IMR-90 (cell line): ENCODE measurements at regions not wholly inside any gene's neighbourhood (a gene's known extent, or its start where the extent isn't known, plus 50 kb on each side); places are given as distances from the start of the nearest gene placed in this dataset.
"Not testable (repeated sequence)": the region's sequence is repeated elsewhere in the genome, so short reads cannot be mapped to it uniquely, and the experiment has no call there.

ENCODE experiments used
- ATAC-seq: fragments of 200-7000 bp; cut with Tn5 transposase; 2 replicates; pipeline ENCODE4 v1.9.1; 2020; ENCODE audit warnings: low read depth, mild to moderate bottlenecking, moderate library complexity
- BruUV-seq: library from RNA; stranded (reverse); fragments of 400-500 nt; replicated peaks from 2 replicates; lab custom pipeline; 2021; lab: Mats Ljungman, UMichigan
- CTCF ChIA-PET: fragments of 300-600 bp; formaldehyde crosslinking; extraction: SDS; loops from one replicate; lab custom pipeline; 2021; ENCODE audit warnings: antibody characterized with exemption; lab: Yijun Ruan, JAX
- POLR2A ChIA-PET: fragments of 300-600 bp; sonication (Branson Sonifier 250); formaldehyde crosslinking; loops from one replicate; lab custom pipeline; 2022; ENCODE audit warnings: antibody characterized with exemption; ENCODE audit not compliant: unreplicated experiment; lab: Charles Lee
- DNase-seq: peaks from one replicate; pipeline ENCODE4 v3.0.0; 2013
- H2AFZ ChIP-seq: replicated peaks from 2 replicates; pipeline ENCODE3; 2013; ENCODE audit warnings: low read length, mild to moderate bottlenecking; ENCODE audit not compliant: poor library complexity
- H2AK5ac ChIP-seq: 2 replicates; pipeline ENCODE4 v1.6.1; 2013; ENCODE audit warnings: low read depth, low read length, inconsistent platforms
- H2AK9ac ChIP-seq: replicated peaks from 2 replicates; pipeline ENCODE3; 2013; ENCODE audit warnings: mild to moderate bottlenecking, low read depth, low read length, moderate library complexity; ENCODE audit not compliant: poor library complexity
- H2BK120ac ChIP-seq: 2 replicates; pipeline ENCODE4 v1.6.1; 2013; ENCODE audit warnings: low read depth, low read length, inconsistent platforms
- H2BK15ac ChIP-seq: 3 replicates; pipeline ENCODE4 v1.6.1; 2013; ENCODE audit warnings: low read depth, low read length, inconsistent platforms
- H2BK20ac ChIP-seq: 2 replicates; pipeline ENCODE4 v1.6.1; 2013; ENCODE audit warnings: low read depth, mild to moderate bottlenecking, inconsistent platforms, low read length, moderate library complexity
- H2BK5ac ChIP-seq: 2 replicates; pipeline ENCODE4 v1.6.1; 2013; ENCODE audit warnings: mild to moderate bottlenecking, low read depth, low read length, inconsistent platforms; ENCODE audit not compliant: poor library complexity, severe bottlenecking
- H3K14ac ChIP-seq: replicated peaks from 2 replicates; pipeline ENCODE4 v1.6.1; 2013; ENCODE audit warnings: low read depth, low read length, inconsistent platforms
- H3K18ac ChIP-seq: 2 replicates; pipeline ENCODE4 v1.6.1; 2013; ENCODE audit warnings: low read depth, low read length, control low read depth
- H3K23ac ChIP-seq: 2 replicates; pipeline ENCODE4 v1.6.1; 2013; ENCODE audit warnings: low read depth, low read length, inconsistent platforms
- H3K27ac ChIP-seq: 2 replicates; pipeline ENCODE4 v1.5.1; 2013; ENCODE audit warnings: mild to moderate bottlenecking, control low read depth, low read length; ENCODE audit not compliant: insufficient read depth
- H3K27me3 ChIP-seq: 2 replicates; pipeline ENCODE4 v1.6.1; 2013; ENCODE audit warnings: low read length; ENCODE audit not compliant: control insufficient read depth, insufficient read depth
- H3K36me3 ChIP-seq: 2 replicates; pipeline ENCODE4 v1.6.1; 2013; ENCODE audit warnings: low read length, mixed read lengths; ENCODE audit not compliant: control insufficient read depth, insufficient read depth
- H3K4ac ChIP-seq: 2 replicates; pipeline ENCODE4 v1.6.1; 2013; ENCODE audit warnings: low read depth, low read length, inconsistent platforms
- H3K4me1 ChIP-seq: 2 replicates; pipeline ENCODE4 v1.6.1; 2013; ENCODE audit warnings: low read length, mixed read lengths; ENCODE audit not compliant: control insufficient read depth, insufficient read depth
- H3K4me2 ChIP-seq: 2 replicates; pipeline ENCODE4 v1.6.1; 2013; ENCODE audit warnings: low read depth, mild to moderate bottlenecking, control low read depth, low read length, moderate library complexity
- H3K4me3 ChIP-seq: 2 replicates; pipeline ENCODE4 v1.5.1; 2013; ENCODE audit warnings: low read depth, mild to moderate bottlenecking, control low read depth, low read length, moderate library complexity; ENCODE audit not compliant: insufficient read depth
- H3K56ac ChIP-seq: 2 replicates; pipeline ENCODE4 v1.6.1; 2013; ENCODE audit warnings: low read length, inconsistent platforms; ENCODE audit not compliant: insufficient read depth; ENCODE audit errors: extremely low read depth
- H3K79me1 ChIP-seq, 2 experiments: 2 replicates each; pipeline ENCODE4 v1.6.1; 2013; ENCODE audit warnings: low read length in 2 of 2, inconsistent platforms in 1 of 2, low read depth in 1 of 2
- H3K9ac ChIP-seq: 2 replicates; pipeline ENCODE4 v1.6.1; 2013; ENCODE audit warnings: low read depth, low read length, control low read depth
- H3K9me1 ChIP-seq: 2 replicates; pipeline ENCODE4 v1.6.1; 2013; ENCODE audit warnings: low read length, inconsistent platforms; ENCODE audit not compliant: insufficient read depth
- H3K9me3 ChIP-seq: 2 replicates; pipeline ENCODE4 v1.6.1; 2013; ENCODE audit warnings: low read length; ENCODE audit not compliant: control insufficient read depth, insufficient read depth
- H4K20me1 ChIP-seq: 2 replicates; pipeline ENCODE4 v1.6.1; 2013; ENCODE audit warnings: low read length, inconsistent platforms; ENCODE audit not compliant: insufficient read depth
- H4K5ac ChIP-seq: 2 replicates; pipeline ENCODE4 v1.6.1; 2013; ENCODE audit warnings: mild to moderate bottlenecking, low read depth, low read length, control low read depth
- H4K8ac ChIP-seq, 2 experiments: 2 replicates each; pipeline ENCODE4 v1.6.1; 2013; ENCODE audit warnings: low read depth in 2 of 2, low read length in 2 of 2, control low read depth in 1 of 2, inconsistent platforms in 1 of 2
- H4K91ac ChIP-seq: 2 replicates; pipeline ENCODE4 v1.6.1; 2013; ENCODE audit warnings: low read depth, low read length, inconsistent platforms; ENCODE audit not compliant: insufficient read depth
- WGBS, 2 experiments: methylation state at CpG; one replicate each; pipeline versions ENCODE4 v1.1.5 to v1.1.7; 2013; ENCODE audit warnings: missing lambda C conversion rate in 2 of 2; ENCODE audit not compliant: insufficient read length in 1 of 2; ENCODE audit errors: extremely low coverage in 2 of 2; 5-methylcytosine and 5-hydroxymethylcytosine counted together
- dilution Hi-C: fragments of 300-500 bp; cut with HindIII; formaldehyde crosslinking; loops from one replicate; pipeline ENCODE4 v1.14.3; 2018; ENCODE audit warnings: low sequenced_read_pairs; ENCODE audit not compliant: unreplicated experiment
- in situ Hi-C: fragments of 300-500 bp; cut with MboI; formaldehyde crosslinking; loops from 3 replicates; pipeline ENCODE4 v1.14.3; 2019; ENCODE audit warnings: low sequenced_read_pairs, inconsistent platforms, mixed read lengths
- intact Hi-C: fragments of 100-400 bp; cut with micrococcal nuclease; formaldehyde crosslinking; loops from 2 replicates; pipeline ENCODE4 v1.10.0; 2022

DNA sequence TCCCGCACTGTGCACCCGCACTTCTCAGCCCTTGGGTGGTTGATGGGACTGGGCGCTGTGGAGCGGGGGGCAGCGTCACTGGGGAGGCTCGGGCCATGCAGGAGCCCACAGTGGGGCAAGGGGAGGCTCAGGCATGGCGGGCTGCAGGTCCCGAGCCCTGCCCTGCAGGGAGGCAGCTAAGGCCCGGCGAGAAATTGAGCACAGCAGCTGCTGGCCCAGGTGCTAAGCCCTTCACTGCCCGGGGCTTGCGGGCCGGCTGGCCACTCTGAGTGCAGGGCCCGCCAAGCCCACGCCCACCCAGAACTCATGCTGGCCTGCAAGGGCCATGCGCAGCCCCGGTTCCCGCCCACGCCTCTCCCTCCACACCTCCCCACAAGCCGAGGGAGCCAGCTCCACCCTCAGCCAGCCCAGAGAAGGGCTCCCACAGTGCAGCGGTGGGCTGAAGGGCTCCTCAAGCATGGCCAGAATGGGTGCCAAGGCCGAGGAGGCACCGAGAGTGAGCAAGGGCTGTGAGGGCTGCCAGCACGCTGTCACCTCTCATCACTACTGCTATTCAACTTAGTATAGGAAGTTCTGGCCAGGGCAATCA lies 60.3 kb upstream of the FBXL17 start:
- H3K4me1 ChIP-seq, H2AK5ac ChIP-seq, H3K27me3 ChIP-seq, dilution Hi-C loops, H2AFZ ChIP-seq, H2AK9ac ChIP-seq, H3K79me1 ChIP-seq, H2BK5ac ChIP-seq, H3K4me3 ChIP-seq, H3K56ac ChIP-seq, H3K9me3 ChIP-seq, H3K27ac ChIP-seq, H3K9ac ChIP-seq, H3K14ac ChIP-seq, ATAC-seq, H4K8ac ChIP-seq, H4K20me1 ChIP-seq, H3K18ac ChIP-seq, H3K9me1 ChIP-seq, H3K36me3 ChIP-seq, intact Hi-C loops, H2BK120ac ChIP-seq, H2BK15ac ChIP-seq, POLR2A ChIA-PET, DNase-seq, H3K4me2 ChIP-seq, H2BK20ac ChIP-seq, H4K91ac ChIP-seq, CTCF ChIA-PET, H4K5ac ChIP-seq, H3K4ac ChIP-seq, H3K23ac ChIP-seq, in situ Hi-C loops, BruUV-seq: not testable (repeated sequence)
- 80% methylated on average over 5 of the region's 24 CpGs; no CpG with 5 or more reads in 1 of the 2 experiments for WGBS, 2 experiments
